HG03066 (cell line): ENCODE measurements at regions not wholly inside any gene's neighbourhood (a gene's known extent, or its start where the extent isn't known, plus 50 kb on each side); places are given as distances from the start of the nearest gene placed in this dataset.

Experiments
- ATAC-seq: cut with Tn5 transposase; IDR thresholded peaks from one replicate; pipeline ENCODE4 v1.9.1; 2021; ENCODE audit warnings: low read depth; ENCODE audit not compliant: unreplicated experiment

DNA sequence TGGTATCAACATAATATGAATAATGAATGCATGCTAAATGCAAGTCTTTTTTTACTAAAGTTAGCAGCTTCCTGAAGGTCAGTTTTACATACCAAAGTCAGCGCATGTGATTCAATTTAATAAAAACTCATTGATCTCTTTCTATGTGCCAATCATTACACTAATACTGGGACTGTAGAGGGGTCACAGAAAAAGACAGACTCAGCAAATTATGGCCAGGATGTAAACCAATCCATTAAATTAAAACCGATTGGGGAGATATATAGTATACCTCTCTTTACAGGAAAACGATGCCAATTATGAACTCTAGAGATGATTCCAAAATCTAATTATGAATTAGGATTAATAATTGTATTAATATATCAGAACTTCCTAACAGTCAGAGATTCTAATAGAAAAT lies 624.4 kb upstream of the PCDH20 start:
- no peak for ATAC-seq

- ATAC-seq = no peak
Observed at GRCh38 chr13:62038214-62038613, 622.6 kb upstream of the PCDH20 start.

DNA sequence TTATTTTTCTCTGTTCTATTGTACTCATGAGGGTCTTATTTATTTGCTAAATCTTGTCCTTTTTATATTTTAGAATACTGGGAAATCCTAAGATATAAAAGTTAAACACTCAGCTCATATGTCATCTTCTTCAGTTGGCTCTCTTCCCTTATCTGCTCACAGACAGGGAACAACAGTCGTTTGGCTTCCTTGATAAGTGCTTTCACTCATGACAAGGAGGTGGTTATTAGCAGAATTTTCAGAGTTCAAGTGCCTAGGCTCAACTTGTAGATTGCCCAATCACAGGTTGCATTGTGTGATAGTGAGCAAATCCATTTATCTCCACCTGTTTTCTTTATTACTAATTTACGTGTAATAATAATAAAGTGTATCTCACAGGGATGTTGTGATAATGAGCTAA lies 620.3 kb upstream of the PCDH20 start:
- ATAC-seq = no peak

DNA sequence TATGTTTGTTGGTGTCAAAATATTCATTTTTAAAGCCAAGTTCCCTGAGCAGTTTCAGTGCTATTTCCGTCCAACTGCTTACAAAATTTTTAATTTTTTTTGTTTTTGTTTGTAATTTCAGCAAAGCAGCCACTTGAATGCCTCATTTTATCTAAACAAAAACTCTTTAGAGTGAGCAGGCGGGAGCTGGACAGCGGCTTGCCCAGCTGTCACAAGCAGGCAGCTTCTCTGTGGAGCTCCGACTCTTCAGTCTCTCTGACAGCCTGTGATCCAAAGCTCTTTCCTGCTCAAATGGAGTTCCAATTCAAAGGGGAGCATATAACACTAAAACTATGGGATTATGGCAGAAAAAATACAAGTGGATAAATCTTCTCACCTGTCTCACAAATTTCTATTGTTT lies 618.3 kb upstream of the PCDH20 start:
- ATAC-seq = no peak

DNA sequence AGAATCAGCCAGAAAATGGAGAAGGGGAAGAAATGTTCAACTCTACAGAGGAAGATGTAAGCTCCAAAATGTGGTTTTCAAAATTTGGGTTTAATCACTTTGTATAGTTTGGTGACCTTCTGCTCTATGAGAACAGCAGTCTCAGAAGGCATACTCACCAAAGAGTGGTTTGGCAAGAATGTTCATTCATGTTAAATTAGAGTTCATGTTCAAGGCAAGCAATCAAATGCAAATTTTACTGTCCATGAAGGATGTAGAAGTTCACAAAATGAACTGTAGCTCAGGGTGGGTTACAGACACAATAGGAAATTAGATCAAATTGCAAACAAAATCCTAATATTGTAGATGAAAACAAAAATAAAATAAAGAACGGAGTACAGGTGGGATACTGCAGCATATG lies 606.7 kb upstream of the PCDH20 start:
- ATAC-seq = no peak

DNA sequence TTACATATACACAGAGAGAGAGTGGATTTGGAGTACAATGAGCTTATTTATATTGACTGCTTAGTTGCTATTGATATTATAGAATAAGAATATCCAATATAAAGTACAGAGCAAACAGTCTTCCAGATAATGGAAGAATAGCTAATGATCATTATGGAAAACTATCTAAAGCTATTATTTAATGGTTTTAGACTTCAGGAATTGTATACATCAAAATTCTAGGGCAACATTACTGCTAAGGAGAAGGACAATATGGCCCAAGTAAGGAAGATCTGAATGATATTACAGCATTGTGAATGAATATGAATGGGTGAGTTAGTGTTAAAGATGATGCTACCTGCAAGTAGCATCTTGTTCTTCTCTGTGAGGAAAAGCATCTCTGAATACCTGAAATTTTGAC lies 604.2 kb upstream of the PCDH20 start:
- ATAC-seq = no peak

GRCh38 chr13:62014299-62014698 lies 598.6 kb upstream of the PCDH20 start:
- no peak for ATAC-seq

DNA sequence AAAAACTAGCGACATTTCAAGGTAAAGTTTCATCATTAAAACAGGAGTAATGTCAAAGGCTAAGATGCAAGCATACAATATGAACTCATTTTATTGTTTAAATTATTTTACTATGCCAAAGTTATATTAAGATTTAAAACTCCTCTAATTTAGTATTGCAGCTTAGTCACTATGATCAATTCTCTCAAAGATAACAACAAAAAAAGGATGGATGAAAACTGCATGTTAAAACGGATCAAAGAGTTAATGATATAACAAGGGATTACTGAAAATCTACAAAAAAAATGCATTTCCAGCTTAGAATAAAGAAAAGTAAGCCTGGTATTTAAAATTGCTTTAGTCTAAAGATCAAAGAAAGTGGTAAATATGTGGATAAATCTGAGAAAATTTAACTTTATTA lies 587.8 kb upstream of the PCDH20 start:
- ATAC-seq = no peak

DNA sequence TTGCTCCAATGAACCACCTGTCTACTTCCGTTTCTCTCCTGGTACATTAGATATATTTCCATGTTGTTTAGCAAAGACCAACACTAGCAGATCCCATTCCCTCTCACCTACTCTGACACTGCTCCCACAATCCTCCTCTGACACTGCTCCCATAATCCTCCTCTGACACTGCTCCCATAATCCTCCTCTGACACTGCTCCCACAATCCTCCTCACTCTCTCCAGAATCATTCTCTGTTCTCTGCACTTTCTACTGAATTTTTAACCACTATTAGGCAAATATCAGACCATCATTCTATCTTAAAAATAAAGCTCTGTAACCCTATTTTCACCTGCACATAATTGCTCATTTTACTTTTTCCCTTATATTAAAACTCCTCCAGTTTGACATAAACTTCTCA lies 578.5 kb upstream of the PCDH20 start:
- no peak for ATAC-seq

GRCh38 chr13:61989978-61990377 lies 574.3 kb upstream of the PCDH20 start:
- no peak for ATAC-seq

DNA sequence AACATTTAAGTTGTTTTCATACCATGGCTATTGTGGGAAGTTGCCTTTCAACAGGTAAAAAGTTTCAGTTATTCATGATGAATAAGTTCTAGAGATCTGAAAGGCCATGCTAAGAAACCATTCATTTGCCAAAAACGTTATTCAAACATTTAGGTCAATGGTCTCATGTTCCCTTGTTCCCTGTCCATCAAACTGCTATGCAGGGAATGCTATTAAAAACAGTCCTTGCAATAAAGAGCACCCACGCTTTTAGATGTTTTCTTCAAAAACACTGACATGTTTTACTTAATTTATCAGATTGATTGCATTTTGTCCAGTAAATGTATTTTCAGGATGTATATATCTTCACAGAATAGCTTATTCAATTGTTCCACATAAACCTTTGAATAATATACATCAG lies 573.2 kb upstream of the PCDH20 start:
- no peak for ATAC-seq

DNA sequence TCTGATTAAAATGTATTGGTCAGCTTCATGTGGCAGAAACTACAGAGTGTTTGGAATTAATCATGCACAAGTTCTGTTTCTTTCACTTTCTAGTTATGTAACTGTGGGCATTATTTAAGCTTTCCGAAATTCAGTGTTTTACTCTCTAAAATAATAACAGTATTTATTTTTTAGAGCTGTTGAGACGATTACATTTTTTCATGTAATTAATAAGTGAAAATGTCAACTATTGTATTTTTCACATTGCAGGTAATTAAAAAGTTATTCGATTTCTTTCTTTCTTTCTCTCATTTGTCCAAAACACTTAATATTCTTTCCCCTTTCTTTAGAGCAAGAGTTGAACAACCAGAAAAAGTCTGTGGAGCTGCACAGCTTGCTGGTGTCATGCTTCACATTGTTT lies 559.4 kb upstream of the PCDH20 start:
- ATAC-seq = no peak

DNA sequence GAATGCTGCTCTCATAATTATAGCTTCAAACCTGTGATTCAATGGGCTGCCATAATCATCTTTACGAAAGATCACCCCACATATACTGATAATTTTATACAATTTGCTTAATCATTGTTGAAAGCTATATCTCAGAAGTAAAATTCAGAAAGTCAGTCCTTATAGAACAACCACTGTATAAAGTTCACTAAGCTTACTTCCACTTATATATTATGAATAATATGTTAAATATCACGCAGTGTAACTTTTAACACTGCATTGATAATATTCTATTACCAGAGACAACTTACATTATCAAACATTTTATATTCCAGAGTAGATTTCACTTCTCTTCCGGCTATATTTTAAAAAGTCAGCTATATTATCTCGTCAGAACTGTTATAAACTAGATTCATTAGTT lies 550.1 kb upstream of the PCDH20 start:
- no peak for ATAC-seq

GRCh38 chr13:61960981-61961380 lies 545.3 kb upstream of the PCDH20 start:
- no peak for ATAC-seq

DNA sequence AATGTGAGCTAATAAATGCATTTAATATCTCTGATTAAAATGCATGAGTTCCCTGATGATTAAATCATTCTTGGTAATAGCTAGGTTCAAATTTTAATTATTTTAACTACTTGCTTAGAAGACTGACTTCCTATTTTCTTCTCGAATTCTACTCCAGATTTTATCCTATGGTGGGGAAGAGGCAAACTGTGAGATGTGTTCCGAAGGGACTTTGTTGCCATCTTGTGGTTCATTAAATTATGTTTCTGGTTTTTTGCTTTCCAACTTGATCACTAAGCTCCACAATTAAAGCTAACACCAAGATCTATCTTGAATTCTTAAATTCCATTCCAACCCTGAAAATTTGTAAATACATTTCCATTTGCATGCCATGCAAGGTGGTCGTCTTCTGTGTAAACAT lies 538.4 kb upstream of the PCDH20 start:
- ATAC-seq = no peak

DNA sequence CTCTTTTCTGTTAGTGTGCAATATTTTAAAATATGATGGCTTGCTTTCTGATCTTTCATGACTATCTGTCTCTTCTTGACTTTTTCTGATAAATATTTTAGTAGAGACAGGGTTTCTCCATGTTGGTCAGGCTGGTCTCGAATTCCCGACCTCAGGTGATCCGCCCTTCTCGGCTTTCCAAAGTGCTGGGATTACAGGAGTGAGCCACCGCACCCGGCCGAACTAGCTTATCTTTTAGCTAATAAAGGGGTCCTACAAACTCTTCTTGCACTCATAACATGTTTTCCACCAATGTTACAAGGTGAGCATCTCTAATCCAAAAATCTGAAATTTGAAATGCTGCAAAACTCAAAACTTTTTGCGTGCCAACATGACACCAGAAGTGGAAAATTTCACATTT lies 535.2 kb upstream of the PCDH20 start:
- ATAC-seq = no peak

DNA sequence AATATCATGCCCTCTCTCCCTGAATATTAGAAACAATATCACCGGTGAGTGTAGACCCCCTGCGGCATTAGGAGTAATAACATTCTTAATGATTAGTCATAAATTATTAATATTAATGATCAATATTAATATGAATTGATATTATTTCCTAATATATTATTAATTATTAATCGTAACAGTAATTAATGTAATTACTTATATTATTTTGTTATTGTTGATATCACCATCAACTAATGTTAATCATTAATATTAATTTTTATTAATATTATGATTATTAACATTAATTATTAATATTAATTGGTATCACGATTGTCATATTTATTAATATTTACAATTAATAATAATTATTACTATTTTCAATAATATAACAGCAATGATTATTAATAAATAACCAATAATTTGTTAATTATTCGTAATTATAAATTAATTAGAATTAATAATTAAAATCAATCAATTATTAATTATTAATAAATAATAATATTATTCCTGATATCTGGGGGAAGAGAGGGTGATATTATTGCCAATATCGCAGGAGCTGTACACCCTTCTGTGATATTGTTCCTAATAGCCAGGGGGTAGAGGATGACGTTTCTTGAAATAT lies 528.8 kb upstream of the PCDH20 start:
- ATAC-seq = no peak

- no peak for ATAC-seq
Observed at GRCh38 chr13:61935710-61936109, 520.1 kb upstream of the PCDH20 start.

DNA sequence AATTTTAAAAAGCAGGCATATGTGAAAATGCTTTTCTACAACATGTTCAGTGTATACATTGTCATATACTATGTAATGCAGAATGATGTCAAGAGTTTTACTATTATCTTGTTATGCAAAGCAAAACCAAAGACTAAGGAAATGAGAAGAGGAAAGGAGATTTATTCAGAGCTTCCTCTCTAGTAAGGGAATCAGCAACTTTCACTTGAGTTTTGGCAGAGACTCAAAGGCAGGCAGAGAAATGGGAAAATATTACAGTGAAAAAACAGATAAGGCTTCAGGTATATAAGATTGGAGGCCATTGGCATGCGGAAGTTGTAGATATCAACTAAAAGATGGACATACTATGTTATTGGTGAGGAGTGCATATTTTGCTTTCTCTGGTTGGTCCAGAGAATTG lies 512.0 kb upstream of the PCDH20 start:
- no peak for ATAC-seq

DNA sequence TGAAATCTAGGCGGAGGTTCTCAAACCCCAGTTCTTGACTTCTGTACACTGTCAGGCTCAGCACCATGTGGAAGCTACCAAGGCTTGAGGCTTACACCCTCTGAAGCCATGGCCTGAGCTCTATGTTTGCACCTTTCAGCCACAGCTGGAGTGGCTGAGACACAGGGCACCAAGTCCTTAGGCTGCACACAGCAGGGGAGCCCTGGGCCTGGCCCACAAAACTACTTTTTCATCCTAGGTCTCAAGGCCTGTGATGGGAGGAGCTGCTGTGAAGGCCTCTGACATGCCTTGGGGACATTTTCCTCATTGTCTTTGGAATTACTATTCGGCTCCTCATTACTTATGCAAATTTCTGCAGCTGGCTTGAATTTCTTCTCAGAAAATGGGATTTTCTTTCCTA lies 503.2 kb upstream of the PCDH20 start:
- no peak for ATAC-seq

- no peak for ATAC-seq
Observed at GRCh38 chr13:61916483-61916882, 500.8 kb upstream of the PCDH20 start.

GRCh38 chr13:61913183-61913582 lies 497.5 kb upstream of the PCDH20 start:
- no peak for ATAC-seq

DNA sequence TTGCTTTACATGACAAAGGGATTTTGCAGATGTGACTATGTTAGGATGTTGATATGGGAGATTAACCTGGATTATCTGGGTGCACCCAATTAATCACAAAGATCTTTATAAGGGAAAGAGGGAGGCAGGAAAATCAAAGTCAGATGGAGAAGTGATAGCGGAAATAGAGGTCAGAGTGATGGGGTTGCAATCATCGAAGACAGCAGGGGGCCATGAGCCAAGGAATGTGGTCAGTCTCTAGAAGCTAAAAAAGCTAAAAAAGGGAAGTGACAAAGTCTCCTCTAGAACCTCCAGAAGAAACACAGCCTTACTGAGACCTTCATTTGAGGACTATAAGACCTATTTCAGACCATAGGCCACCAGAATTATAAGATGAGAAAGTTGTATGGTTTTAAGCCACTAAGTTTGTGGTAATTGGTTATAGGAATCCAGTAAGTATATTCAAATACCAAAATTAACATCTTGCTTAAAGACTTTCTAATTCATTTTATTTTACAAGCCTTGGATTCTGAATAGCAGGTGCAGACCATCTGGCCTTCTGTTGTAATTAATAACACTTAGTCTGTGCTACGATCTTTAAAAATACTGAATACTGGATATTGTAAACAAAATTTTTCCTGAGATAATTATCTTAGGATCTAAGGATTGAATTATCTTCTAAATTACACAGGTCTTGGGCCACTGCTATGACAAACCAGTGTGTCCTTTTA lies 493.4 kb upstream of the PCDH20 start:
- no peak for ATAC-seq
